ENCODE measurements at regions not wholly inside any gene's neighbourhood (a gene's known extent, or its start where the extent isn't known, plus 50 kb on each side); places are given as distances from the start of the nearest gene placed in this dataset.

DNA sequence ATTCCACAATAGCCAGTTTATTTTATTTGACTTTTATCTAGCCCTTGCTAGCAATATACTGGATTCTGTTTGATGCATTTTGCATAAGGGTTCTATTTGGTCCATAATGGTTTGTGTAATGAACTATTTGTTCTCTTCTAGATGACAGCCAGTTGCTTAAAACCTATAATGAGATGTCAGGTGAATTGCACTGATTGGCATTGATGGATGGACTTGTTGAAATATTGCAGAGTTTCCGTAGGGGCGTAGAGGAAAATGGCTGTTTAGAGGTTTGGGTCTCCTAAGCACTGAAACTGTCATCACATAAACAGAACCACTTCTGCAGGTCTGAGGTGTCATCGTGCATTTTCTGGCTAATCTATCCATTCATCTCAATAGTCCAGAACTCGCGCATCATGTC is 124.9 kb upstream of the HDAC9 start:
- no peak for DNase-seq

DNA sequence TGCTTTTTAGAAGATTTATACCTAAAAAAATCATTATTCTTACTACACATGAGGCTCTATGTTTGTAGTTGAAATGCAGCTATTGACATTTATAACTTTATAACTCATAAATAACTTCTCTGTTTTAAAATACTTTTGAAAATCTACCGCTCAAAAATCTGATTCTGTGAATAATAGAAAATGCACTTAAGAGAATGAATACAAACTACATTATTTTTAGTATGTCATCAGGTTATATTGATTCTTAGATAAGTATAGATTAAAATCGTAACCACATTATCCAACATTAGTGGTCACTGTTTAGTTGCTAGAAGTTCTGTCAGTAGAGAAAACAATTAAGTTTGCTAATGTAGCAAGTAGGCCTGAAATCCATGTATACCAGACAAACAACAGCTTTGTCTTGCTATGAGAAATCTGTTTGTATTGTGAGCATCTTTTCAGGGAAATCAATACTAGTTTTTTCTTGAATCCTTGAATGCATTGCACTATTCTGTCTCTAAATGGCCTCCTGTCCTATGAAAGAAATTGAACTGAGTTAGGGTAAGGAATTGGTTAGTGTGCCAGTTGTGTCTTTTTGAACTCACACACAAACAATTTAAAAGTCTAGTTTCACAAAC is 116.5 kb upstream of the HDAC9 start:
- DNase-seq = no peak

DNA sequence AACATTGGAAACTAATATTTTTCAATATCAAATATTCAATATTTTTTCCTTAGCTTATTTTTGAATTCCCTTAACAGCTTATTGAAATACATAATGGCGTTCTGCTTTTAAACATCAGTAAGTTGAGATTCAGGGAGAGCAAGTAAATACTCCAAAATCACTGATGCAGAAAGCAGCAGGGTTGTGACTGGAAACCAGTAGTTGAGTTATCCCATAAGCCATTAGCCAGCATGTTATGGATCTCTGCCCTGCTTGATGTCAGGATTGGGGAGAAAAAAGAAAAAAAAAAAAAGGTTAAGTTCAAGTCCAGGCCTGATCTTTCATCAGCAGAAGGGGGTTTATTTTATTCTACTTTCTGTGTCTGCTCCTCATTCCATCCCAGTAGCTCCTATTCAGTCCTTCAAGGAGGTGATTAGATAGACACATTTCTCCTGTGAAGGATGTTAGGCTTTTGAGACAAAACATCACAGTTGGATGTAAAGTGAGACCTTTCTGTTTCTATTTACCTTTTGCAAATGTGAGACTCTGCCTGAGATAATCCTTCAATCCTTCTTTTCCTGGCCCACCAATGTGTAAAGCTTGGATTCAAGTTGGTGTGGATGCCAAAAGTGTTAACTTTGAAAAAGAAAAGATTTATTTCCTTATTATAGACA is 110.9 kb upstream of the HDAC9 start:
- no peak for DNase-seq

DNA sequence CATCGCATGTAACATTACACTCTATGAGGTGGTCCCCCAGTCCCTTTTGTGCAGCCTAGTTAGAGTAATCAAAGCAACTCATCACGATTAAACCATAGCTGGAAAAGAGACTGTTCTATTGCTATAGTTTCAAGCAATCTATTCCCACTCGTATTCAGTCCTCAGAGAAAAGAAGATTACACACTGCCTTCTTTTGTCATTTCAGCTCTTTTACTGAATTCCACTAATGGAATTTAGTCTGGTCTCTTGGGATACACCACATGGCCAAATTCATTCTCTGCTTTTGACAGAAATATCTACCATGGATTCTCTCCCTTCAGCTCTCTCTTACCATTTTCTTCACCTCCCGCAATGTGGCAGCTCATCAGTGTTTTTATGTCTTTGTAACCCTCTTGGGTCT is 108.9 kb upstream of the HDAC9 start:
- no peak for DNase-seq

DNA sequence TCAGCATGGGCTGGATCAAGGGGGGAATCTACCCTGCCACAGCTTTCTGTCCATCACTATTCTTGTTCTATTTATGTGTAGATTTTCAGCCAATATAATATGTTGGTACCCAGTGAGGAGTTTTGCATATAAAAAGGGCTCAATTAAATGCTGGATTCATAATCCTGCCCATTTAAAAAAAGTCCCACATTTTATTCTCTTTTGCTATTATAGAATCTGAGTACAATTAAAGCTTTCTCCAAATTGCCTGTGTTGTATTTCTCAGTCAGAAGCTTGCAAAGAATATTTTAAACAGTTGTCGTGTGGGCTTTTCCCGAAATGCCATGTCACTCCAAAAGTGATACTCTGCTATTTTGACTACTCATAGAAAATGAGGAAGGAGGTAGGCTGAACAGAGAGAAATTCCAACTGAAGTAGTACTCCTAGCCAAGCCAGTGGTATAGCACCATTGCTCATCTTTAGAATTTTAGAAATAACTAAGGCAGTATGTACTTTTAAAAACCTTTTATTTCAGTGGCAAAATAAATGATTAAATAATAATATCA is 108.3 kb upstream of the HDAC9 start:
- no peak for DNase-seq

DNA sequence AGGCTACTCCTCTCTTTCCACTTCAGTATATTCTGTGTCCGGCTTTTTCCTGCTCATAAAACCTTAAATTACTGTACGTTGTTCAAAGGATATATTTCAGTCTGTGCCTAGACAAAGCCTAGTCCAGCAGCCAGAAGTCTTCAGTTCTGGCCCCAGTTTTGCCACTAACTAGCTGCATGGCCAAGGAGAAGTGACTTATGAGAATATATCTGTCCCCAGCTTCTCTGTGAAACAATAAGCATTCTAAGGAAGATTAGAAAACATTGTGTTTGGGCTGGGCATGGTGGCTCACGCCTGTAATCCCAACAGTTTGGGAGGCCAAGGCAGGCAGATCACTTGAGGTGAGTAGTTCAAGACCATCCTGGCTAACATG is 105.0 kb upstream of the HDAC9 start:
- DNase-seq = no peak

DNA sequence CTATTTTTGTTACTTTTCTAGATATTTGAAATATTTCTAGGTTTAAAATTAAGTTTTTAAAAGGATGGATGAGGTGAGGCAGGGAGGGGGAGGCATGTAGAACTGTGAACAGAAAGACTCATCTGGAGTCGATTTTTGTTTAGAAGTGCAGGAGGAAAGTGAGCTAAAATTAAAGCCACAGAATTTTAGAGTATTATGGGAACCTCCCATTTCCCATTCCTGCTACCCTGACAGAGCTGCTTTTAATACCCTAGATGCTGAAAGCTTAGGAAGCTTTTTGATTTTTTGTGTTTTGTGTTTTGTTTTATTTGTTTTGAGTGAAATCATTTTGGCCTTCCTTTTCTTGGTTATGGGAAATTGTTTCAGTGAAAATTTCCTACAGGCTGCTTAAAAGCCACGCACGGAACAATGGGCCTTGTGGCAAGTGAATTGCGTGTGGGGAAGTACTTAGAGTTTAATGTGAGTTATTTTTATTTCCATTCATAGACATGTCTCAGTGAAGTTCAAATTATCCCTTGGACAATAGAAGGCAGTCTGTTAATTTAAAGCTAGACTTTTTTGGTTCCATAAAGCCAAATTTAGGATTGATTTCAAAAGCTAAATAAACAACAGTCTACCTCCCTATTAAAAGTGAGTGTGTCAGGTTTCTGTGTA is 102.0 kb upstream of the HDAC9 start:
- DNase-seq = no peak

DNA sequence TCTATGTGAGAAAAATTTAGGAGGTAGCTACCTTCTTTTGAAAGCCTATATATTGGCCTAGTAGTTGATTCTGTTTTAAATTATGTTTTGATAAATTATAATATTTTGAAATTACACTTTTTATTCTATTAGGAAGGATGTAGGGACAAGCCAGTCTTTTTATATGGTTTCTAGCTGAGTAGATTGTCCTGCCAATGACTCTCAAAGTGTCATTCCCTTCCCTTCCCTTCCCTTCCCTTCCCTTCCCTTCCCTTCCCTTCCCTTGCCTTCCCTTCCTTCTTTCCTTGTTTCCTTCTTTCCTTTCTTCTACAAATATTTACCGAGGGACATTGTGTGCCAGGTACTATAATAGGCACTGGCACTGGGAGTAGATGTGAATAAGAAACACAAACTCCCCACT is 99.7 kb upstream of the HDAC9 start:
- no peak for DNase-seq

DNA sequence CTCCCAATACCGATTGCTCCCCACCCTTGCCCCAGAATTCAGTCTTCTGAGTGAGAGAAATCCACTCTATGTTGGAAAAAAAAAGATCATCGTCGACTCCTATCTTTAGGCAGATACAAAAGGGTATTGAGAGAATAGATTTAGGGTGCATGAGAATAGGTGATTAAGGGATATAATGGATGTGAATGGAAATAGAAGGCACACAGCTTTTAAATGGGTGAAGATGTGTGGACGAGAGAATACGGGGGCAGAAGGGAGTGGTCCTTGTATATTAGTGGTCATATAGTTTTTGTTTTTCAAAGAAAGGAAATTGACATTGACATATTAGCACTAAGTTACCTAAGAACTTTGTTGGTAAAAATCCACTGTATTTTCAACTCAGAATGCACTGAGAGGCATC is 98.6 kb upstream of the HDAC9 start:
- no peak for DNase-seq

DNA sequence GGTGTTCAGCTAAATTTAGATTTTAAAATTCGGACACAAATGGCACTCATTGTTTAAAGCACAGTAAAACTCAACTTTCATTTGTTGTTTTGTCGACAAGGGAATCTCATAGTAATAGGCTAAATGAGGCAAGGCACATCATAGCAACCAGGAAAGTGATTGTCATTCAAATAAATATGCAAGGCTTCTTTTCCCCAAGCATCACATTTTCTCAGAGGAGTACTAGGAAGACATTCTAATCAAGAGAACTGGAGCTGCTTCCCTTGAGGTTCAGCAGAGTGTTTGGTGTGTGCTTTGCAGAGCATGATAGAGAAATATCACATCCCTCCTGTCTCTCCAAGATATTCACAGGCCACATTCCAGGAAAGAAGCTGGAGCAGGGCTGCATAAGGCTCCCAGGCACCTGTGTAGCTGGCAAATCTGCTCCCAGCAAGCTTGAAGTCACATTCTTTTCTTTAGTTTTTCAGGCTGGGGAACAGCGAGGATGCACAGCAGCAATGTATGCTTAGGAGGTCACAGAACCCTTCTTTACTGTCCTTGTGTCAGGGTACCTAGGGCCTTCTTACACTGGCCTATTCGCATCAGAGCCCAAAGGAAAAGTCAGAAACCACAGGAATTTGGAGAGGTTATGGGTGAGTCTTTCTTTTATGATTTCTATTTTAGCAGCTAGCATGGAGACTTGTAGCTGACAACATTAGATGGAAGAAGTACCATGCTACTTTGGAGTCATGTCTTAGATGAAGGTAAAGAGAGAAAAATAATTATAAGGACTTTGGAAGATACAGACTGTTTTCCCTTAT is 95.9 kb upstream of the HDAC9 start:
- no peak for DNase-seq

DNA sequence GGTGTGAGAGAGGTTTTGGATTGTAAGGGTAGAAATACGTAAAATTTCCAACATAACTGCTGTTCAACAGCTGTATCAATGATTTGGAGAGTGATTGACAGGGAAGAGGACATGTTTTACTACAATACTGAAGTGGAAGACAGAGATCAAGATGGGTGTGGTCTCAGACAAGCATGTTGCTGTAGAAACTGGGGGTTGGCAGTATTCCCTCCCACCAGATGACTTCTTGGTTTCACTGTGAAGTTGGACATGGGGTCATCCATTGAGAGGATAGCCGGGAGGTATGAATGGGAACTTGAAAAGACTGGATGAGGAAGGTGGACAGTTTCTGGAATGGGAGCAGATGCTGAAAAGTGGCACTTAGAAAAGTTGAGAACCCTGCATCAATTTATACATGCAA is 95.3 kb upstream of the HDAC9 start:
- no peak for DNase-seq

DNA sequence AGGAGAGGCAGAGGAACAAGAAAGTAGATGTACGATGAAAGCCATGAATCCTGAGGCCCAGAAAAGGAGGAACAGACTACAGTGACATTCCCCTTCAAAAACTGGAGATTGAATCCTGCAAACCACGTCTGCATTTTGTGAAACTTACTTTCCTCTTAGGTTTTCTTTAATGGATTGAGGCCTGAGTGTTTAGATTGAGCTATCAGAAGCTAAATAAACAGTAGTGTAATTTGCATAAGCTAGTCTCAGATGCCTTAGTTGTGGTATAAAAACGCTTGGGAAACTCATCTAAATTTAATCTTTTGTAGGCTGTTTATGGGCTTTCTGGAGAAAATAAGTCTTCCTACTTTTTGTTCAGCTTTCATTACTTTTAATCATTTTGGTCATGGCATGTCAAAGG is 94.8 kb upstream of the HDAC9 start:
- no peak for DNase-seq

DNA sequence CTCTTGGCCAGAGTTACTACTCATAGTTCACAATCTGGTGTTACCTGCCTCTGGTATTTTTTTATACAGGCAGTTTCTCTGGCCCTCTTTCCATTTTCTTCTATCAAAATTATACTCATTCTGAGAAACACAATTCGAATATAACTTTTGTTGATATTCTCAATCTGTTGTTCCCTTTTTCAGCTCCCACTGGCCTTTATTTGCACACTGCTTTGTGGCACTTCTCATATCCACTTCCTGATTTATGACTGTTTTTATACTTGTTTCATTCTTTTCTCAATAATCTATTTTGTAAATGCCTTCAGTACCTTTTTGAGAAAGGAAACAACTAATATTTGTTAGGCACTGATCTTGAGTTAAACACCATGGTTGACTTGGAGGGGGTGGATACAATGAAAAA is 93.8 kb upstream of the HDAC9 start:
- DNase-seq = no peak

DNA sequence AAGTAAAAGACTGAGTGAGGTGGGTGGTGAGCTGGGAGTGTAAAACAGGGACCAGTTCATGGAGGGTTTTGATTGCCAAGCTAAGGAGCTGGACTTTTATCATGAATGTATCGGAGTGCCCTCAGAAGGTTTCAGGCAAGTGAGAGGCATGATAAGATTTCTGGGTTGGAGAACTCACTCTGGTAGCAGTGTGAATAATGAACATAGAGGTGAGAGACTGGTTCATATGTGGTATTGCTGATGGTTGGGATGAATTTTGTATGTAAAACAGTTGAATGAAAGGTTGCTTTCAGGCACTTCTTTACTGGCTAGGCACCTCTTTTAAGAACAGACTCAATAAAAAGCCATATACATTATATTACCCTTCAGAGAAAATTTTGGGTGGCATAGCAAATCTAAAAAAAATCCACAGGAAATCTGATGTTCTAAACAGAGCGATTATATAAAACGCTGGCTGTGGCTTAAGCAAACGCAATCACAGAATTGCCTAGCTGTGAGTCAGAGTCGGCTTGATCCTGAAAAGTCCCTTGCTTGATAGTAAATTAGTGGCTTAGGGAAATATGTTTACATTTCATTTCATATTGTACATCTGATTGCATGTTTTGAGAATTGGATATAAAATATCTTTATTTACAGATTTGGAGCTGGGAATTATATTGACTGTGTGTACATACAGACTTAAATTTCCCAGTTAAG is 92.9 kb upstream of the HDAC9 start:
- DNase-seq = no peak

DNA sequence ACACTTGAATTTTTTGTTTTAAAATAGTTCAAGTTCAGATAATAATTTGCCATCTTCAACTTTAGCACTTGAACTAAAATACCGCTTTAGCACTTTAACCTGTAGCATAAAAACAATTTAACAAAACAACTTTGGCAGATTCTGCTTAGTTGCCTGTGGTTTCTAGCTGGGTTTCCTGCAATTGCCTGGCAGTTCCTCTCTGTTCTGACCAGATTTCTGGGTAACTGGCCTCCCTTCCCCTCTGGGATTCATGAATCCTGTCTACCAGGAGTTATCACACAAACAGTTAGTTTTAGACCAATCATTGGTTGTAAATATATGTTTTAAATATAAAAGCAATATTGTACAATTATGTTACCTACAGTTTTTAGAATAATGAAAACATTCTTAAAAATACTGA is 89.8 kb upstream of the HDAC9 start:
- no peak for DNase-seq

DNA sequence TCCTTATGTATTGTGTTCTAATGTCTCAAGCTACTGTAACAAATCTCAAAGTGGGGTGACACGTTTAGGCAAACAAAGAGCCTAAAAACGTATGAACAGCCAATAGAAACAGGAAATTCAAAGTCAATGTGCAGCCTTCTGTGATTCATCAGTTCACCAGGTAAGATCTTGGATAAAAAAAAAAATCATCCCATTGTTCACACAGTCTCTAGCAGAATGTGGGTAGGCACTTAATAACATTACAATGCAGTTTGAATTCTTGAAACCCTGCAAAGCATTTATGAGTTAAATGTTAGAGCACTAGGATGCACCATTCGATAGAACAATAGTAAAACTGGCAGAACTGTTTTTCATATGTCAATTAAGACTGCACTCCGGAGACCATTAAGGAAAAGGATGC is 88.2 kb upstream of the HDAC9 start:
- no peak for DNase-seq

DNA sequence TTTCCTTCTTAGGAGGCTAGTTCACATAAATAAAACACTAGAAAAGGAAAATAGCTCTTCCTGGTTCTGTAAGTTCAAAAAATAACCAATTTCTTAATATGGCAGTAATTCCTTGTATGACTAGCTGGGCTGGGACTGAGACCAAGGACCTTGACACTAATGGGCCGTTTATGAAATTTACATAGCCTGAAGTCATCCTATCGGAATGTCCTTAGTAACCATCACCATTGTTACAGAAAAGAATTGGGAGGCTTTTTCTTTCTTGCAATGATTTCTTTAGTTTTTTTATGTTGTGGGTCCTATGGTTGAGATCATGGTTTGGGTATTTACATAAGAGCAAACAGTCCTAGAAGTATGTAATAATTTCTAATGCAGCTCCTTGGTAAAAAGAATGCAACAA is 87.1 kb upstream of the HDAC9 start:
- no peak for DNase-seq

DNA sequence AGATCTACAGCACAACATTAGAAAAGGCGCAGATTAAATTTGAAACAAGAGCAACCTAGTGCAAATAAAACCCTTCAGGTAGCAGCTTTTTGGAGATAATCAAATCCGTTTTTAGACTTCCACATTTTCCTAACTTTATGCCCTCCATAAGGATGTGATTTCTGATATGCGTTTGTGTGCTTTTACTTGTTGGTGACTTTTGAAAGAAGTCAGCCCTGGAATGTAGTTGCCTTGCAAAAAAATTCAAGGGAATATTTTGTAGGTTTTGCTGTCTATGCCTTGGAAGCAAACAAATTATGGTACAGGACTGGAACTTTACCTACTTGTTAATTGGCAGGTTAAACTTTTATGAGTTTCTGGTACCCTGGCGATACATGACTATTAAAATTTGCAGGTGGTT is 86.7 kb upstream of the HDAC9 start:
- no peak for DNase-seq

DNA sequence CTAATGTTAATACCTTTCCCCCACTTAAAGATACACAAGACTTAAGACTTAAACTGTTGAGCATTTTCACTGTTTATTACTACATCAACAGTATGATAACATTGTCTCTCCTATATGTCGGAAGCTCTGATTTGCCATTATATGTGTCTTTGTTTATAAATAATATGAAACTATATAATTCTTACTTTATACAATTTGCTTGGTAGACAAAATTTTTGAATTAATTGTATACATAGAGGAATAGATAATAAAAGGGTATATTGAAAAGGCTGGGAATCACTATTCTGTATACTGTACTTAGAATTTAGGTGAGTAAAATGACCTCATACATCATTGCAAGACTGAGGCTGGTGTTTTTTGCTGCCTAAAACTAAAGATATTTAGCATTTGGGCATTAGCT is 82.1 kb upstream of the HDAC9 start:
- DNase-seq = no peak

DNA sequence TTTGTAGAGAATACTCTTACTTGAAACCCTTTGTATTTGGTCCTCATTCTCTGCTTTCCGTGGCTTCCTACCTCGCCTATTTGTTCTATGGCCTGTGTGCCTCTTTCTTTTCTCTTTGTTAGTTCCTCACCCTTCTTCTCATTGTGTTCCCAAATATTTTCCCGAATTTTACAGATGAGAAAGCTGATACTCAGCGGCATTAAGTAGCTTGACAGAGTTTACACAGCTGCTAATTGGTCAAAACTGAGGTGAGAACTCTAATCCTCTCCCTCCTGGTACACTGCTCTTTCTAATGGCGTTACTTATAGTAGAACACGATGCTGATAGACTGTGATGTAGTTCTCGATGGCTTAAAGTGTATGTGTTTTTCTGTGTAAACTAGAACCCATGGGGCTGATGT is 80.7 kb upstream of the HDAC9 start:
- no peak for DNase-seq

DNA sequence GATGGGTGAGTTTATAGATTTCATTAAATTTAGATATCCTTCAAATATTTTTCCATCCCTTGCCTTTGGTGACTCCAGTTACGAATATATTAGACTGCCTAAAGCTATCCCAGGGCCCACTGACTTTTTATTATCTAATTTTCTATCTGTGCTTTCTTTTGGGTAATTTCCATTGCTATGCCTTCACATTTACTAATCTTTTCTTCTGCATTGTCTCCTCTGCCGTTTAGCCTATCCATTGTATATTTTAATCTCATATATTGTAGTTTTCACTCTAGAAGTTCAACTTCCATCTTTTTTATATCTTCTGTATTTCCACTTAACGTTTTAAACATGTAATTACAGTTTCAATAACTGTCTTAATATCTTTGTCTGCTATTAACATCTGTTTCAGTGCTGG is 78.6 kb upstream of the HDAC9 start:
- DNase-seq = no peak

DNA sequence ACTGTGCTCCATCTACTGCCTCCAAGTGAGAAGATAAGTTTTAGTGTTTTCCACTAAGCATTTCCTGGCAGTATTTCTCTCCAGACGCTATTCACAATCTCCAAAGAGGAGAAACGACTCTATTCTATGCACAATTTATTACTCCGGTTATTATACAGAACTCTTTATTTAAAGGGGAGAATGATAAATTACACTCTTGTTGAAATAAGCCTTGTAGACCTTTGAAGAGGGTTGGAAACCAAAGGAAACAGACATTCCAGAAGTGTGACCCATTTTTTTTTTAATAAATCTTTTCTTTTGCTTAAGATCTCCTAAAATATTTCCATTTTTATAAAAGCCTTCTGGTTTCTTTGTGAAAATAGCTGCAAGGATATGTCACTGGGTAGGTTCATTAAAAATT is 76.1 kb upstream of the HDAC9 start:
- no peak for DNase-seq

DNA sequence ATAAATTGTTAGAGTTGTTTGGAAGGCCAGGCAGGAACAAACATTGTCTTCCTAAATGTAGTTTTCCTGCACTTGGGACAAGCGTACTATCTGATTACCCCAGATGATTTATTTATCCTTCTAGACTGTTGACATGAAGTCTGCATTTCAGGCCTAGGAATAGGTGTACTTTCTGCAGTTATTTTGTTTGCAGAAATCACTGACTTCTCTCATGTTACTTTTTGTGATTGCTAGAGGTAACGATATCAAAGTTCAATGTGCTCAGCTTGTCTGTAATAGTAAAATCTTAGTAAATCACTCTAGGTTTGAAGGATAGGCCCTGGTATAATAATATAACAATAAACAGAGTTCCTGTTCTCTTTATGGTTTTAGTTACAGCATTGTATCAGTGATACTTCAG is 75.4 kb upstream of the HDAC9 start:
- DNase-seq = no peak
